ENCODE measurements at regions not wholly inside any gene's neighbourhood (a gene's known extent, or its start where the extent isn't known, plus 50 kb on each side); places are given as distances from the start of the nearest gene placed in this dataset.

GRCh38 chr14:103228076-103228806 lies 105.0 kb downstream of the TNFAIP2 start:
- DNase-seq (no peak), ATAC-seq (no peak)
- Histone ChIP-seq H3K4me1 (no peaks in the 10 kb centered on the region), H3K27me3 (peaks cover 0 to 18% (median 5%) of the 10 kb centered on the region in 9 donors), H3K36me3 (no peaks in the 10 kb centered on the region), H3K9me3 (no peaks in the 10 kb centered on the region), H3K27ac (no peak overlapping the region), H3K4me3 (no peak overlapping the region)
- TF ChIP-seq CTCF (IDR thresholded peaks at IDR 0.05) (no peak), POLR2A (IDR thresholded peaks at IDR 0.05) (no peak)
- intact Hi-C loops (cut with DNase I): no loop called here
- WGBS, 4 donors: 90 to 96% (median 92%) methylated on average over 6 to 8 of the region's 8 CpGs

DNA sequence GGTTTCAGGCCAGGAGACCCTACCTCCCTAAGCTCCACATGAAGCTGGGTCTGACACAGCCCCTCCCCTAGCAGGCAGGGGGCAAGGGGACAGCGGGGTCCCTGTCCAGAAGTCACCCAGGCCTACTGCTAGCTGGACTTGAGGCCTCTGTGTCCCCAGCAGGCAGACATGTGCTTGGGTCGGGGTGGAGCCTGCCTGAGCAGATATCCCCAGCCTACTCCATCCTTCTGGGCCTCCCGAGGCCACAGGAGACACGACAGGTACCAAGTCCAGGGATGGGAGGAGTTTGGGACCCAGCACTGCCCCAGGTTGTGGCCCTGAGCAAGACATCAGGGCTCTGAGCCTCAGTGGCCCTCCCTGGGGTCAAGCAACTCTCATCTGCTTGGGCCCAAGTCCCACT lies 105.2 kb upstream of the EIF5 start:
- ATAC-seq (no peak), DNase-seq (no peak)
- Histone ChIP-seq H3K4me3 (no peak overlapping the region), H3K4me1 (no peaks in the 10 kb centered on the region), H3K27ac (no peak overlapping the region), H3K36me3 (no peaks in the 10 kb centered on the region), H3K27me3 (peaks cover 0 to 13% (median 5%) of the 10 kb centered on the region in 9 donors), H3K9me3 (no peaks in the 10 kb centered on the region)
- TF ChIP-seq CTCF (IDR thresholded peaks at IDR 0.05): no peak
- TF ChIP-seq POLR2A (IDR thresholded peaks at IDR 0.05): no peak
- intact Hi-C loops (cut with DNase I): no loop called here
- WGBS, 4 donors: 85 to 93% (median 89%) methylated on average over 4 of the region's 4 CpGs; no CpG with 5 or more reads in 1 of the 4 donors

DNA sequence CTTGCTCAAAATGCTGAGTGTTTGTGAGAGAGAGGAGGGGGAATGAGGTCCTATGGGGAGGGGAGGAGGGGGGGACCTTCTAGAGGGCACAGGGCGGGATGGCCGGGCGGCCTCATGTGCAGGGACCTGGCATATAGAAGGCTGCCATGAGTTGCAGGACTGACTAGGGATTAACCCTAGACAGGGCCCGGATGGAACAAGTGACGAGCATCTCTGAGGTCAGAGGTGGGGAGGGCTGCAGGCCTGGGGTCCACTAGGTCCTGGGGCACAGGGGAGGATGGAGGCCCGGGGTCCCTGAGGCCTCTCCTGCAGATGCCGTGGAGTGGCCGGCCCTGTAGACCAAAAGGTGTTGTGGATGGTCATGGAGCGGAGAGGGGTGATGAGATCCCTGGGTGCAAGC lies 104.0 kb upstream of the EIF5 start:
- Histone ChIP-seq H3K36me3 (no peaks in the 10 kb centered on the region), H3K9me3 (no peaks in the 10 kb centered on the region), H3K4me3 (no peak overlapping the region), H3K4me1 (peaks cover 0 to 3% (median 0%) of the 10 kb centered on the region in 12 donors), H3K27me3 (peaks cover 0 to 7% (median under 1%) of the 10 kb centered on the region in 9 donors), H3K27ac (no peak overlapping the region)
- no peak for TF ChIP-seq CTCF (IDR thresholded peaks at IDR 0.05)
- no peak for TF ChIP-seq POLR2A (IDR thresholded peaks at IDR 0.05)
- intact Hi-C loops (cut with DNase I): no loop called here
- no peak for ATAC-seq
- WGBS, 4 donors: 93 to 97% (median 95%) methylated on average over 8 to 9 of the region's 9 CpGs
- no peak for DNase-seq

- H3K27me3 ChIP-seq: peaks cover 0 to 5% (median 0%) of the 10 kb centered on the region in 9 donors
- intact Hi-C loops (cut with DNase I): no loop called here
- no peaks in the 10 kb centered on the region for H3K9me3 ChIP-seq
- ATAC-seq: no peak
- no peak overlapping the region for H3K27ac ChIP-seq
- no peak overlapping the region for H3K4me3 ChIP-seq
- TF ChIP-seq POLR2A (IDR thresholded peaks at IDR 0.05) (no peak), CTCF (IDR thresholded peaks at IDR 0.05) (no peak)
- DNase-seq: peak in 1 of 5 donors; percentile 52
- H3K4me1 ChIP-seq: peaks cover 0 to 9% (median 5%) of the 10 kb centered on the region in 12 donors
- 81 to 91% (median 85%) methylated on average over 6 to 16 of the region's 16 CpGs for WGBS, 4 donors
- no peaks in the 10 kb centered on the region for H3K36me3 ChIP-seq
Observed at GRCh38 chr14:103230658-103231334, 103.2 kb upstream of the EIF5 start.
